ENCODE measurements at regions not wholly inside any gene's neighbourhood (a gene's known extent, or its start where the extent isn't known, plus 50 kb on each side); places are given as distances from the start of the nearest gene placed in this dataset.
"Not testable (repeated sequence)": the region's sequence is repeated elsewhere in the genome, so short reads cannot be mapped to it uniquely, and the experiment has no call there.

- no peak for DNase-seq (ENCODE audit: low spot score)
These were observed 125.4 kb downstream of the CD24 start for GRCh38 chr6:106849120-106849519.

GRCh38 chr6:106847116-106847515 lies 127.4 kb downstream of the CD24 start:
- no peak for DNase-seq (ENCODE audit: low spot score)

GRCh38 chr6:106844930-106845329 lies 129.6 kb downstream of the CD24 start:
- no peak for DNase-seq (ENCODE audit: low spot score)

- DNase-seq (ENCODE audit: low spot score): no peak
These were observed 141.6 kb downstream of the CD24 start for GRCh38 chr6:106832766-106833510.

GRCh38 chr6:106830930-106831329 lies 143.6 kb downstream of the CD24 start:
- DNase-seq (ENCODE audit: low spot score): no peak

- no peak for DNase-seq (ENCODE audit: low spot score)
These were observed 145.1 kb downstream of the CD24 start for GRCh38 chr6:106829451-106829850.

- no peak for DNase-seq (ENCODE audit: low spot score)
These were observed 147.4 kb downstream of the CD24 start for GRCh38 chr6:106827081-106827480.

GRCh38 chr6:106825156-106825555 lies 149.4 kb downstream of the CD24 start:
- DNase-seq (ENCODE audit: low spot score): no peak

- no peak for DNase-seq (ENCODE audit: low spot score)
These were observed 150.7 kb downstream of the CD24 start for GRCh38 chr6:106823732-106824351.

GRCh38 chr6:106823058-106823457 lies 151.5 kb downstream of the CD24 start:
- DNase-seq (ENCODE audit: low spot score): no peak

GRCh38 chr6:106820412-106820852 lies 154.1 kb downstream of the CD24 start:
- DNase-seq (ENCODE audit: low spot score): no peak

- no peak for DNase-seq (ENCODE audit: low spot score)
These were observed 163.3 kb downstream of the CD24 start for GRCh38 chr6:106811088-106811686.

- DNase-seq (ENCODE audit: low spot score): no peak
These were observed 165.8 kb downstream of the CD24 start for GRCh38 chr6:106808758-106809157.

- no peak for DNase-seq (ENCODE audit: low spot score)
These were observed 166.4 kb downstream of the CD24 start for GRCh38 chr6:106807947-106808611.

- DNase-seq (ENCODE audit: low spot score): not testable (repeated sequence)
These were observed 168.3 kb downstream of the CD24 start for GRCh38 chr6:106806253-106806652.

- no peak for DNase-seq (ENCODE audit: low spot score)
These were observed 168.8 kb downstream of the CD24 start for GRCh38 chr6:106805771-106806170.

GRCh38 chr6:106804346-106805335 lies 169.9 kb downstream of the CD24 start:
- no peak for DNase-seq (ENCODE audit: low spot score)

GRCh38 chr6:106803188-106803587 lies 171.3 kb downstream of the CD24 start:
- DNase-seq (ENCODE audit: low spot score): no peak

GRCh38 chr6:106802139-106802538 lies 172.4 kb downstream of the CD24 start:
- no peak for DNase-seq (ENCODE audit: low spot score)

GRCh38 chr6:106801256-106801655 lies 171.9 kb downstream of the QRSL1 start:
- no peak for DNase-seq (ENCODE audit: low spot score)

- DNase-seq (ENCODE audit: low spot score): no peak
These were observed 171.0 kb downstream of the QRSL1 start for GRCh38 chr6:106800379-106800778.
